Liver (tissue), 8 donors: ENCODE measurements at regions not wholly inside any gene's neighbourhood (a gene's known extent, or its start where the extent isn't known, plus 50 kb on each side); places are given as distances from the start of the nearest gene placed in this dataset.

Experiments
- DNase-seq: peaks from one replicate; pipeline ENCODE4 v3.0.0-alpha.2; 2017; ENCODE audit warnings: low spot score
- H3K27ac ChIP-seq, 2 donors: one replicate each; pipeline ENCODE4 v1.7.0; 2013; ENCODE audit warnings: inconsistent platforms in 2 of 2, low read length in 2 of 2, control low read depth in 1 of 2, low read depth in 1 of 2, mild to moderate bottlenecking in 1 of 2
- H3K27me3 ChIP-seq, 4 donors: one replicate each; pipeline versions ENCODE4 v1.6.1 to v1.7.0; 2013; ENCODE audit warnings: low read length in 3 of 4, inconsistent platforms in 1 of 4, mild to moderate bottlenecking in 1 of 4, moderate library complexity in 1 of 4; ENCODE audit not compliant: control insufficient read depth in 4 of 4, insufficient read depth in 4 of 4
- H3K36me3 ChIP-seq, 4 donors: one replicate each; pipeline versions ENCODE4 v1.6.1 to v1.7.0; 2013; ENCODE audit warnings: low read length in 3 of 4, mild to moderate bottlenecking in 3 of 4, low read depth in 1 of 4, moderate library complexity in 1 of 4; ENCODE audit not compliant: control insufficient read depth in 4 of 4, insufficient read depth in 3 of 4
- H3K4me1 ChIP-seq, 4 donors: one replicate each; pipeline versions ENCODE4 v1.6.1 to v1.7.0; 2013; ENCODE audit warnings: low read length in 3 of 4, mild to moderate bottlenecking in 3 of 4, moderate library complexity in 1 of 4; ENCODE audit not compliant: control insufficient read depth in 4 of 4, insufficient read depth in 4 of 4
- H3K4me3 ChIP-seq, 3 donors: one replicate each; pipeline versions ENCODE4 v1.6.1 to v1.7.0; 2013; ENCODE audit warnings: low read length in 3 of 3, control low read depth in 1 of 3, low read depth in 1 of 3, mild to moderate bottlenecking in 1 of 3
- H3K9ac ChIP-seq, 2 donors: one replicate each; pipeline ENCODE4 v1.7.0; 2013; ENCODE audit warnings: low read length in 2 of 2, mild to moderate bottlenecking in 2 of 2, moderate library complexity in 2 of 2, control low read depth in 1 of 2, low read depth in 1 of 2
- H3K9me3 ChIP-seq, 4 donors: one replicate each; pipeline versions ENCODE4 v1.6.1 to v1.7.0; 2013; ENCODE audit warnings: low read length in 3 of 4; ENCODE audit not compliant: control insufficient read depth in 4 of 4
- FOXA1 ChIP-seq: IDR thresholded peaks from 2 replicates; pipeline ENCODE4 v1.6.1; 2016; ENCODE audit warnings: antibody characterized with exemption
- GABPA ChIP-seq, 2 donors: IDR thresholded peaks in 1 of 2; conservative IDR thresholded peaks in 1 of 2; 2 replicates each; pipeline ENCODE4 v1.6.1; 2016; ENCODE audit warnings: antibody characterized with exemption in 2 of 2, mild to moderate bottlenecking in 1 of 2, moderate library complexity in 1 of 2
- HNF4G ChIP-seq: IDR thresholded peaks from 2 replicates; pipeline ENCODE4 v1.6.1; 2016; ENCODE audit warnings: antibody characterized with exemption
- JUND ChIP-seq, 2 donors: IDR thresholded peaks; 2 replicates each; pipeline ENCODE4 v1.6.1; 2016; ENCODE audit warnings: antibody characterized with exemption in 2 of 2
- NR2F2 ChIP-seq: IDR thresholded peaks from 2 replicates; pipeline ENCODE4 v1.6.1; 2016; ENCODE audit warnings: antibody characterized with exemption
- RAD21 ChIP-seq, 2 donors: IDR thresholded peaks; 2 replicates each; pipeline ENCODE4 v1.6.1; 2016; ENCODE audit warnings: antibody characterized with exemption in 2 of 2, mild to moderate bottlenecking in 2 of 2
- RXRA ChIP-seq, 2 donors: IDR thresholded peaks; 2 replicates each; pipeline ENCODE4 v1.6.1; 2017 to 2018; ENCODE audit warnings: antibody characterized with exemption in 2 of 2, mild to moderate bottlenecking in 1 of 2
- SP1 ChIP-seq: IDR thresholded peaks from 2 replicates; pipeline ENCODE4 v1.6.1; 2018; ENCODE audit warnings: antibody characterized with exemption, mild to moderate bottlenecking
- TAF1 ChIP-seq: conservative IDR thresholded peaks from 2 replicates; pipeline ENCODE4 v1.6.1; 2016; ENCODE audit warnings: antibody characterized with exemption, mild to moderate bottlenecking
- YY1 ChIP-seq: IDR thresholded peaks from 2 replicates; pipeline ENCODE4 v1.6.1; 2016; ENCODE audit warnings: antibody characterized with exemption, mild to moderate bottlenecking
- WGBS: extraction: QIAGEN DNeasy Blood & Tissue Kit; methylation state at CpG from one replicate; pipeline ENCODE4 v1.1.7; 2013; 5-methylcytosine and 5-hydroxymethylcytosine counted together
- TF ChIP-seq, protein P1 (sequence below): IDR thresholded peaks from 2 replicates; pipeline ENCODE4 v1.6.1; 2016; ENCODE audit warnings: antibody characterized with exemption
- TF ChIP-seq, protein P2 (sequence below): IDR thresholded peaks from 2 replicates; pipeline ENCODE4 v1.6.1; 2016; ENCODE audit warnings: antibody characterized with exemption, mild to moderate bottlenecking
- TF ChIP-seq, protein P3 (sequence below): IDR thresholded peaks from 2 replicates; pipeline ENCODE4 v1.6.1; 2016; ENCODE audit warnings: antibody characterized with exemption
- TF ChIP-seq, protein P4 (sequence below): IDR thresholded peaks from 2 replicates; pipeline ENCODE4 v1.6.1; 2016; ENCODE audit warnings: antibody characterized with exemption
- TF ChIP-seq, protein P5 (sequence below): fragments of 150-350 bp; IDR thresholded peaks from 2 replicates; pipeline ENCODE4 v1.5.1; 2017; ENCODE audit warnings: improper control_type of control experiment, low read depth, low read length; ENCODE audit not compliant: missing input control
- donor health status: healthy.
- donor health status: healthy.
- donor health status: healthy.
- donor health status: healthy.
- donor health status: healthy.

DNA sequence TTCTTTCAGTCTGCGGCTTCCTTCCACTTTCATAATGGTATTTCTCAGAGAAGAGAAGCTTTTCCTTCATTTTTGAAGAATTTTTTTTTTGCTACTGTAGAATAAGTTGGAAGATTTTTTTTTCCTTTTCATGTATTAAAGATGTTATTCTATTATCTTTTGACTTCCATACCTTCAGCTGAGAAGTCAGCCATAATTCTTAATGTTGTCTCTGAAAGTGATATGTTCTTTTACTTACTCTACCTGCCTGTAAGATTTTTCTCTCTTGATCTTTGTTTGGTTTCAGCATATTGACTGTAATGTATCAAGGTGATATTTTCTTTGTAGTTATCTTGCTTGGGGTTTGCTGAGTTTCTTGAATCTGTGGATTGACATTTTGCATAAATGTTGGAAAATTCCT is 143.5 kb upstream of the TOX3 start:
- DNase-seq, result no peak
- no peak for TF ChIP-seq YY1
- TF ChIP-seq HNF4G, result no peak
- no peak for TF ChIP-seq RAD21 (IDR thresholded peaks at IDR 0.05)
- TF ChIP-seq, protein P1, sequence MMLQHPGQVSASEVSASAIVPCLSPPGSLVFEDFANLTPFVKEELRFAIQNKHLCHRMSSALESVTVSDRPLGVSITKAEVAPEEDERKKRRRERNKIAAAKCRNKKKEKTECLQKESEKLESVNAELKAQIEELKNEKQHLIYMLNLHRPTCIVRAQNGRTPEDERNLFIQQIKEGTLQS, result no peak
- TF ChIP-seq JUND (IDR thresholded peaks at IDR 0.05), result no peak
- no peak for TF ChIP-seq GABPA (IDR thresholded peaks at IDR 0.05 in 1 of 2, conservative IDR thresholded peaks at IDR 0.05 in 1 of 2)
- TF ChIP-seq, protein P2, sequence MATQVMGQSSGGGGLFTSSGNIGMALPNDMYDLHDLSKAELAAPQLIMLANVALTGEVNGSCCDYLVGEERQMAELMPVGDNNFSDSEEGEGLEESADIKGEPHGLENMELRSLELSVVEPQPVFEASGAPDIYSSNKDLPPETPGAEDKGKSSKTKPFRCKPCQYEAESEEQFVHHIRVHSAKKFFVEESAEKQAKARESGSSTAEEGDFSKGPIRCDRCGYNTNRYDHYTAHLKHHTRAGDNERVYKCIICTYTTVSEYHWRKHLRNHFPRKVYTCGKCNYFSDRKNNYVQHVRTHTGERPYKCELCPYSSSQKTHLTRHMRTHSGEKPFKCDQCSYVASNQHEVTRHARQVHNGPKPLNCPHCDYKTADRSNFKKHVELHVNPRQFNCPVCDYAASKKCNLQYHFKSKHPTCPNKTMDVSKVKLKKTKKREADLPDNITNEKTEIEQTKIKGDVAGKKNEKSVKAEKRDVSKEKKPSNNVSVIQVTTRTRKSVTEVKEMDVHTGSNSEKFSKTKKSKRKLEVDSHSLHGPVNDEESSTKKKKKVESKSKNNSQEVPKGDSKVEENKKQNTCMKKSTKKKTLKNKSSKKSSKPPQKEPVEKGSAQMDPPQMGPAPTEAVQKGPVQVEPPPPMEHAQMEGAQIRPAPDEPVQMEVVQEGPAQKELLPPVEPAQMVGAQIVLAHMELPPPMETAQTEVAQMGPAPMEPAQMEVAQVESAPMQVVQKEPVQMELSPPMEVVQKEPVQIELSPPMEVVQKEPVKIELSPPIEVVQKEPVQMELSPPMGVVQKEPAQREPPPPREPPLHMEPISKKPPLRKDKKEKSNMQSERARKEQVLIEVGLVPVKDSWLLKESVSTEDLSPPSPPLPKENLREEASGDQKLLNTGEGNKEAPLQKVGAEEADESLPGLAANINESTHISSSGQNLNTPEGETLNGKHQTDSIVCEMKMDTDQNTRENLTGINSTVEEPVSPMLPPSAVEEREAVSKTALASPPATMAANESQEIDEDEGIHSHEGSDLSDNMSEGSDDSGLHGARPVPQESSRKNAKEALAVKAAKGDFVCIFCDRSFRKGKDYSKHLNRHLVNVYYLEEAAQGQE, result no peak
- TF ChIP-seq, protein P3, sequence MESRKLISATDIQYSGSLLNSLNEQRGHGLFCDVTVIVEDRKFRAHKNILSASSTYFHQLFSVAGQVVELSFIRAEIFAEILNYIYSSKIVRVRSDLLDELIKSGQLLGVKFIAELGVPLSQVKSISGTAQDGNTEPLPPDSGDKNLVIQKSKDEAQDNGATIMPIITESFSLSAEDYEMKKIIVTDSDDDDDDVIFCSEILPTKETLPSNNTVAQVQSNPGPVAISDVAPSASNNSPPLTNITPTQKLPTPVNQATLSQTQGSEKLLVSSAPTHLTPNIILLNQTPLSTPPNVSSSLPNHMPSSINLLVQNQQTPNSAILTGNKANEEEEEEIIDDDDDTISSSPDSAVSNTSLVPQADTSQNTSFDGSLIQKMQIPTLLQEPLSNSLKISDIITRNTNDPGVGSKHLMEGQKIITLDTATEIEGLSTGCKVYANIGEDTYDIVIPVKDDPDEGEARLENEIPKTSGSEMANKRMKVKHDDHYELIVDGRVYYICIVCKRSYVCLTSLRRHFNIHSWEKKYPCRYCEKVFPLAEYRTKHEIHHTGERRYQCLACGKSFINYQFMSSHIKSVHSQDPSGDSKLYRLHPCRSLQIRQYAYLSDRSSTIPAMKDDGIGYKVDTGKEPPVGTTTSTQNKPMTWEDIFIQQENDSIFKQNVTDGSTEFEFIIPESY, result no peak
- TF ChIP-seq SP1, result no peak
- no peak for TF ChIP-seq RXRA (IDR thresholded peaks at IDR 0.05)
- TF ChIP-seq, protein P4, sequence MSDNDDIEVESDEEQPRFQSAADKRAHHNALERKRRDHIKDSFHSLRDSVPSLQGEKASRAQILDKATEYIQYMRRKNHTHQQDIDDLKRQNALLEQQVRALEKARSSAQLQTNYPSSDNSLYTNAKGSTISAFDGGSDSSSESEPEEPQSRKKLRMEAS, result no peak
- TF ChIP-seq NR2F2, result no peak
- TF ChIP-seq, protein P5, sequence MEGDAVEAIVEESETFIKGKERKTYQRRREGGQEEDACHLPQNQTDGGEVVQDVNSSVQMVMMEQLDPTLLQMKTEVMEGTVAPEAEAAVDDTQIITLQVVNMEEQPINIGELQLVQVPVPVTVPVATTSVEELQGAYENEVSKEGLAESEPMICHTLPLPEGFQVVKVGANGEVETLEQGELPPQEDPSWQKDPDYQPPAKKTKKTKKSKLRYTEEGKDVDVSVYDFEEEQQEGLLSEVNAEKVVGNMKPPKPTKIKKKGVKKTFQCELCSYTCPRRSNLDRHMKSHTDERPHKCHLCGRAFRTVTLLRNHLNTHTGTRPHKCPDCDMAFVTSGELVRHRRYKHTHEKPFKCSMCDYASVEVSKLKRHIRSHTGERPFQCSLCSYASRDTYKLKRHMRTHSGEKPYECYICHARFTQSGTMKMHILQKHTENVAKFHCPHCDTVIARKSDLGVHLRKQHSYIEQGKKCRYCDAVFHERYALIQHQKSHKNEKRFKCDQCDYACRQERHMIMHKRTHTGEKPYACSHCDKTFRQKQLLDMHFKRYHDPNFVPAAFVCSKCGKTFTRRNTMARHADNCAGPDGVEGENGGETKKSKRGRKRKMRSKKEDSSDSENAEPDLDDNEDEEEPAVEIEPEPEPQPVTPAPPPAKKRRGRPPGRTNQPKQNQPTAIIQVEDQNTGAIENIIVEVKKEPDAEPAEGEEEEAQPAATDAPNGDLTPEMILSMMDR, result no peak
- TF ChIP-seq FOXA1, result no peak
- WGBS, result 93% methylated on average over 1 of the region's 1 CpG
- Histone ChIP-seq H3K36me3 (no peaks in the 10 kb centered on the region), H3K27me3 (no peaks in the 10 kb centered on the region), H3K4me3 (no peak overlapping the region), H3K9ac (no peak overlapping the region), H3K4me1 (no peaks in the 10 kb centered on the region), H3K27ac (no peak overlapping the region), H3K9me3 (peaks cover 0 to 7% (median 3%) of the 10 kb centered on the region in 4 donors)

DNA sequence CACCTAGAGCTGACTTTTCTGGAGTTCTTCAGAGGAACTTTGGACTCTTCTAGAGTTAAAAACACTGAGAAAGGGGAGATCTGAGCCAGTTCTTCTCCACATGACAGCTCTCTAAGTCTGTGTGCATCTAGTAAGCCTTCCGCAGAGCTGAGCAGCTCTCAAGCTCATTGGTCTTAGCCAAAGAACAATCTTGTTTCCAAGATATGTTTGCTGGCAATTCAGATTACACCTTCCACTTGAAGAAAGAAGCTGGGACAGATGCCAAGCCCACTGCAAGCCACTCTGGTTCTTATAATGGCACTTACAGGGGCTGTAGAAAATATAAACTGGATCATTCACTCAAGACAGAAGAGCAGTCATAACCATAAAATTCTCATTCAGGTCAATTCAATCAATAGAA is 134.1 kb upstream of the TOX3 start:
- WGBS, result 100% methylated on average over 1 of the region's 1 CpG

More for the DNA sequence above, 134.1 kb upstream of the TOX3 start:
- no peak for TF ChIP-seq RXRA (IDR thresholded peaks at IDR 0.05)
- TF ChIP-seq, protein P3, result no peak
- no peak for TF ChIP-seq RAD21 (IDR thresholded peaks at IDR 0.05)
- TF ChIP-seq, protein P1, result no peak
- no peak for TF ChIP-seq TAF1
- TF ChIP-seq, protein P2, result no peak
- peaks cover 0 to 2% (median 0%) of the 10 kb centered on the region in 4 donors for H3K4me1 ChIP-seq
- no peaks in the 10 kb centered on the region for H3K27me3 ChIP-seq
- H3K9ac ChIP-seq, result no peak overlapping the region
- H3K4me3 ChIP-seq, result no peak overlapping the region
- no peak overlapping the region for H3K27ac ChIP-seq
- no peak for DNase-seq
- H3K9me3 ChIP-seq, result no peaks in the 10 kb centered on the region
- H3K36me3 ChIP-seq, result no peaks in the 10 kb centered on the region
